GM12878 (cell line): ENCODE measurements at regions not wholly inside any gene's neighbourhood (a gene's known extent, or its start where the extent isn't known, plus 50 kb on each side); places are given as distances from the start of the nearest gene placed in this dataset.

Experiments used
- ATF2 ChIP-seq: IDR thresholded peaks from 2 replicates; pipeline ENCODE4 v1.6.1; 2012; ENCODE audit warnings: low read length, inconsistent platforms
- FOS ChIP-seq: IDR thresholded peaks from 3 replicates; pipeline ENCODE4 v1.6.1; 2011; ENCODE audit warnings: borderline replicate concordance; ENCODE audit not compliant: insufficient read length; ENCODE audit errors: extremely low read depth
- FOXM1 ChIP-seq: IDR thresholded peaks from 2 replicates; pipeline ENCODE4 v1.6.1; 2012; ENCODE audit warnings: low read depth, mild to moderate bottlenecking, inconsistent platforms, low read length, moderate library complexity
- HDAC2 ChIP-seq: fragments of 200-600 bp; sonication (generic); IDR thresholded peaks from 2 replicates; pipeline ENCODE4 v1.6.1; 2017
- IRF3 ChIP-seq: fragments of 450-650 bp; IDR thresholded peaks from 2 replicates; pipeline ENCODE4 v1.6.1; 2014; ENCODE audit warnings: mild to moderate bottlenecking
- JUNB ChIP-seq: IDR thresholded peaks from 2 replicates; pipeline ENCODE4 v1.6.1; 2016; ENCODE audit warnings: antibody characterized with exemption, mild to moderate bottlenecking
- JUND ChIP-seq: IDR thresholded peaks from 2 replicates; pipeline ENCODE4 v1.6.1; 2012; ENCODE audit warnings: low read depth, mild to moderate bottlenecking, low read length, improper control_type of control experiment, moderate library complexity
- LARP7 ChIP-seq: fragments of 450-650 bp; IDR thresholded peaks from 2 replicates; pipeline ENCODE4 v1.6.1; 2017; ENCODE audit warnings: mild to moderate bottlenecking
- MAX ChIP-seq: IDR thresholded peaks from 2 replicates; pipeline ENCODE4 v1.6.1; 2012; ENCODE audit warnings: low read depth, low read length, improper control_type of control experiment
- MYC ChIP-seq: IDR thresholded peaks from 2 replicates; pipeline ENCODE4 v1.6.1; 2011; ENCODE audit warnings: mild to moderate bottlenecking, low read length, moderate library complexity, inconsistent platforms; ENCODE audit not compliant: insufficient read depth, insufficient replicate concordance, insufficient read length, severe bottlenecking
- NBN ChIP-seq: fragments of 450-650 bp; IDR thresholded peaks from 2 replicates; pipeline ENCODE4 v1.6.1; 2016
- NFYB ChIP-seq: IDR thresholded peaks from 2 replicates; pipeline ENCODE4 v1.6.1; 2011; ENCODE audit warnings: low read depth, mild to moderate bottlenecking, low read length, improper control_type of control experiment, moderate library complexity; ENCODE audit not compliant: insufficient read depth
- PBX3 ChIP-seq: IDR thresholded peaks from 2 replicates; pipeline ENCODE4 v1.6.1; 2011; ENCODE audit warnings: mild to moderate bottlenecking, low read depth, low read length, moderate library complexity; ENCODE audit not compliant: insufficient replicate concordance
- SKIL ChIP-seq: fragments of 450-650 bp; IDR thresholded peaks from 2 replicates; pipeline ENCODE4 v1.6.1; 2017; ENCODE audit warnings: mild to moderate bottlenecking, low read depth, inconsistent platforms; ENCODE audit not compliant: poor library complexity, severe bottlenecking
- TBL1XR1 ChIP-seq: IDR thresholded peaks from 2 replicates; pipeline ENCODE4 v1.6.1; 2012; ENCODE audit warnings: low read depth, low read length, improper control_type of control experiment
- USF1 ChIP-seq: IDR thresholded peaks from 2 replicates; pipeline ENCODE4 v1.6.1; 2011; ENCODE audit warnings: borderline replicate concordance, low read depth, mild to moderate bottlenecking, moderate library complexity, mixed read lengths, low read length; ENCODE audit not compliant: insufficient read depth; ENCODE audit errors: extremely low read length
- YBX1 ChIP-seq: fragments of 450-650 bp; IDR thresholded peaks from 2 replicates; pipeline ENCODE4 v1.6.1; 2016; ENCODE audit warnings: antibody characterized with exemption
- ZZZ3 ChIP-seq: IDR thresholded peaks from 2 replicates; pipeline ENCODE4 v1.6.1; 2011; ENCODE audit warnings: low read depth; ENCODE audit not compliant: control insufficient read depth, insufficient read length

GRCh38 chr14:71437870-71438269, 494.4 kb upstream of the RGS6 start (continued):
- TF ChIP-seq PBX3 (no peak), MAX (no peak), FOS (no peak), NFYB (no peak), JUNB (no peak), JUND (no peak), FOXM1 (peak; percentile 24; the same call in 1 of the 2 replicates), SKIL (no peak), ATF2 (0 out of 2 replicates have a peak, but pooled peaks have one; percentile 22), IRF3 (no peak), USF1 (no peak), HDAC2 (no peak), ZZZ3 (no peak), LARP7 (no peak), YBX1 (no peak), NBN (no peak), TBL1XR1 (no peak), MYC (no peak)
